Mesendoderm (in vitro differentiated cells): ENCODE measurements at regions not wholly inside any gene's neighbourhood (a gene's known extent, or its start where the extent isn't known, plus 50 kb on each side); places are given as distances from the start of the nearest gene placed in this dataset.

ENCODE experiments used
- DNase-seq: peaks from one replicate; pipeline ENCODE4 v3.0.0; 2013
- H2AK5ac ChIP-seq: 2 replicates; pipeline ENCODE4 v1.6.1; 2013; ENCODE audit warnings: low read length, inconsistent platforms
- H2BK120ac ChIP-seq: 2 replicates; pipeline ENCODE4 v1.6.1; 2013; ENCODE audit warnings: low read depth, mild to moderate bottlenecking, low read length, moderate library complexity, mixed read lengths
- H2BK15ac ChIP-seq: replicated peaks from 2 replicates; pipeline ENCODE4 v1.6.1; 2013; ENCODE audit warnings: low read depth, mild to moderate bottlenecking, moderate library complexity
- H2BK5ac ChIP-seq: 2 replicates; pipeline ENCODE4 v1.6.1; 2013; ENCODE audit warnings: low read length, inconsistent platforms
- H3K18ac ChIP-seq: 2 replicates; pipeline ENCODE4 v1.6.1; 2013; ENCODE audit warnings: mild to moderate bottlenecking, low read length, mixed read lengths
- H3K23ac ChIP-seq: one replicate; pipeline ENCODE4 v1.6.1; 2013; ENCODE audit warnings: low read length
- H3K27ac ChIP-seq: 2 replicates; pipeline ENCODE4 v1.5.1; 2013; ENCODE audit warnings: low read depth, mild to moderate bottlenecking, inconsistent platforms, low read length, moderate library complexity
- H3K27me3 ChIP-seq: 2 replicates; pipeline ENCODE4 v1.6.1; 2013; ENCODE audit warnings: low read length, control low read depth, mild to moderate bottlenecking, inconsistent platforms; ENCODE audit not compliant: insufficient read depth, poor library complexity
- H3K36me3 ChIP-seq: 2 replicates; pipeline ENCODE4 v1.6.1; 2013; ENCODE audit warnings: low read length, inconsistent platforms; ENCODE audit not compliant: control insufficient read depth, insufficient read depth
- H3K4ac ChIP-seq: one replicate; pipeline ENCODE4 v1.6.1; 2013; ENCODE audit warnings: low read depth, mild to moderate bottlenecking, low read length, moderate library complexity
- H3K4me1 ChIP-seq: 2 replicates; pipeline ENCODE4 v1.6.1; 2013; ENCODE audit warnings: low read depth, low read length, inconsistent platforms; ENCODE audit not compliant: control insufficient read depth
- H3K4me2 ChIP-seq: 2 replicates; pipeline ENCODE4 v1.6.1; 2013; ENCODE audit warnings: low read length
- H3K4me3 ChIP-seq: 2 replicates; pipeline ENCODE4 v1.5.1; 2013; ENCODE audit warnings: mild to moderate bottlenecking, low read length
- H3K56ac ChIP-seq: one replicate; pipeline ENCODE4 v1.6.1; 2013; ENCODE audit warnings: low read length
- H3K79me1 ChIP-seq: 2 replicates; pipeline ENCODE4 v1.6.1; 2013; ENCODE audit warnings: low read length, inconsistent platforms
- H3K79me2 ChIP-seq: 2 replicates; pipeline ENCODE4 v1.6.1; 2013; ENCODE audit warnings: mild to moderate bottlenecking, low read length; ENCODE audit not compliant: control insufficient read depth, insufficient read depth
- H3K9ac ChIP-seq: 2 replicates; pipeline ENCODE4 v1.6.1; 2013; ENCODE audit warnings: low read length, inconsistent platforms
- H4K5ac ChIP-seq: one replicate; pipeline ENCODE4 v1.6.1; 2013; ENCODE audit warnings: low read length
- H4K8ac ChIP-seq: one replicate; pipeline ENCODE4 v1.6.1; 2013; ENCODE audit warnings: low read depth, mild to moderate bottlenecking, control low read depth, low read length, moderate library complexity
- WGBS: extraction: QIAGEN DNeasy Blood & Tissue Kit; methylation state at CpG from one replicate; pipeline ENCODE4 v1.1.7; 2013; ENCODE audit warnings: low lambda C conversion rate, missing lambda C conversion rate; ENCODE audit not compliant: insufficient coverage; ENCODE audit errors: extremely low coverage; 5-methylcytosine and 5-hydroxymethylcytosine counted together

GRCh38 chr11:64485074-64485473, 70.7 kb upstream of the SLC22A11 start:
- Histone ChIP-seq H2BK120ac (no peak overlapping the region), H3K4me2 (no peak overlapping the region), H3K4me1 (no peaks in the 10 kb centered on the region), H3K36me3 (no peaks in the 10 kb centered on the region), H3K27ac (no peak overlapping the region), H3K4me3 (no peak overlapping the region), H3K79me1 (no peaks in the 10 kb centered on the region), H3K18ac (no peak overlapping the region), H3K56ac (no peak overlapping the region), H2BK15ac (no peak overlapping the region), H3K9ac (no peak overlapping the region), H4K5ac (no peak overlapping the region), H3K4ac (no peak overlapping the region), H4K8ac (no peak overlapping the region), H2BK5ac (no peak overlapping the region), H2AK5ac (no peak overlapping the region), H3K23ac (no peak overlapping the region), H3K79me2 (no peaks in the 10 kb centered on the region), H3K27me3 (no peaks in the 10 kb centered on the region)
- no CpG with 5 or more reads among the region's 12 CpGs for WGBS
- no peak for DNase-seq

- Histone ChIP-seq H3K79me2 (no peaks in the 10 kb centered on the region), H3K4me2 (no peak overlapping the region), H3K36me3 (no peaks in the 10 kb centered on the region), H2BK15ac (no peak overlapping the region), H3K27me3 (no peaks in the 10 kb centered on the region), H3K9ac (no peak overlapping the region), H4K5ac (no peak overlapping the region), H3K23ac (no peak overlapping the region), H3K27ac (no peak overlapping the region), H3K79me1 (no peaks in the 10 kb centered on the region), H3K4me1 (no peaks in the 10 kb centered on the region), H3K4me3 (no peak overlapping the region), H2BK120ac (no peak overlapping the region), H3K4ac (no peak overlapping the region), H3K56ac (no peak overlapping the region), H4K8ac (no peak overlapping the region), H2BK5ac (no peak overlapping the region), H2AK5ac (no peak overlapping the region), H3K18ac (no peak overlapping the region)
- peak; percentile 62 for DNase-seq
- no CpG with 5 or more reads among the region's 26 CpGs for WGBS
Observed at GRCh38 chr11:64489831-64490441, 65.8 kb upstream of the SLC22A11 start.

- no peak overlapping the region for H3K9ac ChIP-seq
- no CpG with 5 or more reads among the region's 22 CpGs for WGBS
- H3K79me2 ChIP-seq, result no peaks in the 10 kb centered on the region
- H2BK5ac ChIP-seq, result no peak overlapping the region
- H2BK120ac ChIP-seq, result no peak overlapping the region
- no peak overlapping the region for H3K56ac ChIP-seq
- H3K4ac ChIP-seq, result no peak overlapping the region
- no peak overlapping the region for H4K8ac ChIP-seq
- H3K27ac ChIP-seq, result no peak overlapping the region
- H3K4me2 ChIP-seq, result no peak overlapping the region
- no peak overlapping the region for H3K18ac ChIP-seq
- no peak overlapping the region for H3K4me3 ChIP-seq
- no peak overlapping the region for H3K23ac ChIP-seq
- H3K27me3 ChIP-seq, result no peaks in the 10 kb centered on the region
- H4K5ac ChIP-seq, result no peak overlapping the region
- no peaks in the 10 kb centered on the region for H3K79me1 ChIP-seq
- no peaks in the 10 kb centered on the region for H3K4me1 ChIP-seq
- DNase-seq, result no peak
- no peaks in the 10 kb centered on the region for H3K36me3 ChIP-seq
- H2BK15ac ChIP-seq, result no peak overlapping the region
- H2AK5ac ChIP-seq, result no peak overlapping the region
Observed at GRCh38 chr11:64490562-64491216, 65.1 kb upstream of the SLC22A11 start.

GRCh38 chr11:64492561-64492960, 63.2 kb upstream of the SLC22A11 start:
- WGBS, result no CpG with 5 or more reads among the region's 1 CpG
- Histone ChIP-seq H3K18ac (no peak overlapping the region), H2BK15ac (no peak overlapping the region)

GRCh38 chr11:64498136-64498535, 57.6 kb upstream of the SLC22A11 start:
- no peak overlapping the region for H2BK15ac ChIP-seq
- H4K8ac ChIP-seq, result no peak overlapping the region
- H2BK120ac ChIP-seq, result no peak overlapping the region
- no peak overlapping the region for H2AK5ac ChIP-seq
- no peak overlapping the region for H3K27ac ChIP-seq
- H3K23ac ChIP-seq, result no peak overlapping the region
- no peak overlapping the region for H3K4ac ChIP-seq
- H3K18ac ChIP-seq, result no peak overlapping the region
- H2BK5ac ChIP-seq, result no peak overlapping the region
- no CpG with 5 or more reads among the region's 4 CpGs for WGBS
- H3K4me2 ChIP-seq, result no peak overlapping the region
- H3K9ac ChIP-seq, result no peak overlapping the region
- H3K79me2 ChIP-seq, result no peaks in the 10 kb centered on the region
- no peak overlapping the region for H4K5ac ChIP-seq
- no peak for DNase-seq
- no peaks in the 10 kb centered on the region for H3K79me1 ChIP-seq
- no peaks in the 10 kb centered on the region for H3K27me3 ChIP-seq
- H3K56ac ChIP-seq, result no peak overlapping the region
- H3K36me3 ChIP-seq, result no peaks in the 10 kb centered on the region
- H3K4me3 ChIP-seq, result no peak overlapping the region
- no peaks in the 10 kb centered on the region for H3K4me1 ChIP-seq

More at GRCh38 chr11:64492561-64492960, 63.2 kb upstream of the SLC22A11 start:
- no peak overlapping the region for H2BK120ac ChIP-seq
- no peak overlapping the region for H3K56ac ChIP-seq
- no peaks in the 10 kb centered on the region for H3K27me3 ChIP-seq
- no peak overlapping the region for H2BK5ac ChIP-seq
- H3K23ac ChIP-seq, result no peak overlapping the region
- no peak overlapping the region for H3K9ac ChIP-seq
- no peak for DNase-seq
- no peak overlapping the region for H3K4me2 ChIP-seq
- no peak overlapping the region for H4K8ac ChIP-seq
- H3K4me1 ChIP-seq, result no peaks in the 10 kb centered on the region
- H3K36me3 ChIP-seq, result no peaks in the 10 kb centered on the region
- H4K5ac ChIP-seq, result no peak overlapping the region
- H3K4me3 ChIP-seq, result no peak overlapping the region
- H3K4ac ChIP-seq, result no peak overlapping the region
- no peak overlapping the region for H2AK5ac ChIP-seq
- no peaks in the 10 kb centered on the region for H3K79me2 ChIP-seq
- H3K27ac ChIP-seq, result no peak overlapping the region
- H3K79me1 ChIP-seq, result no peaks in the 10 kb centered on the region
